ENCODE measurements at regions not wholly inside any gene's neighbourhood (a gene's known extent, or its start where the extent isn't known, plus 50 kb on each side); places are given as distances from the start of the nearest gene placed in this dataset.

DNA sequence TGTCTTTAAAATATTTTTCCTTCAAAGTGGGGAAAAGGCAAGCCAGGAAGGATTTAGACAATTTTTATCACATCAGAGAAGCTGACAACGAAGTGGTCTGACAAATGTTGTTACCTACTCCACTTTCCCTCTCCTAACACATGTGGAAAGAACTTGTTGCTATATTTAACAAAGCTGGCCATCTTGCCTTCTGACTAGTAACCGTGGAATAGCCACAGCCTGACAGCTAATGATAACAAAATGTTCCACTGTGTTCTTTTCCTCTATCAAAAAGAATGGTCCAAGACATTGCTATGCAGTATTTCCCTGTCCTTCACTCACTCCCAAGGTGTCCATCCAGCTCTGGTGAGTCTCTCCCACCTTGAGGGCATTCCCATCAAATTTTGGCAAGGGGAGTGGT lies 481.4 kb upstream of the THBS1 start:
- TF ChIP-seq, protein P1, sequence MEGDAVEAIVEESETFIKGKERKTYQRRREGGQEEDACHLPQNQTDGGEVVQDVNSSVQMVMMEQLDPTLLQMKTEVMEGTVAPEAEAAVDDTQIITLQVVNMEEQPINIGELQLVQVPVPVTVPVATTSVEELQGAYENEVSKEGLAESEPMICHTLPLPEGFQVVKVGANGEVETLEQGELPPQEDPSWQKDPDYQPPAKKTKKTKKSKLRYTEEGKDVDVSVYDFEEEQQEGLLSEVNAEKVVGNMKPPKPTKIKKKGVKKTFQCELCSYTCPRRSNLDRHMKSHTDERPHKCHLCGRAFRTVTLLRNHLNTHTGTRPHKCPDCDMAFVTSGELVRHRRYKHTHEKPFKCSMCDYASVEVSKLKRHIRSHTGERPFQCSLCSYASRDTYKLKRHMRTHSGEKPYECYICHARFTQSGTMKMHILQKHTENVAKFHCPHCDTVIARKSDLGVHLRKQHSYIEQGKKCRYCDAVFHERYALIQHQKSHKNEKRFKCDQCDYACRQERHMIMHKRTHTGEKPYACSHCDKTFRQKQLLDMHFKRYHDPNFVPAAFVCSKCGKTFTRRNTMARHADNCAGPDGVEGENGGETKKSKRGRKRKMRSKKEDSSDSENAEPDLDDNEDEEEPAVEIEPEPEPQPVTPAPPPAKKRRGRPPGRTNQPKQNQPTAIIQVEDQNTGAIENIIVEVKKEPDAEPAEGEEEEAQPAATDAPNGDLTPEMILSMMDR (IDR thresholded peaks at IDR 0.05; ENCODE audit: low read depth, low read length, poor library complexity, severe bottlenecking), result no peak
- no peak for TF ChIP-seq EZH2phosphoT487 (IDR thresholded peaks at IDR 0.05; ENCODE audit: borderline replicate concordance, low read length)
